ENCODE measurements at regions not wholly inside any gene's neighbourhood (a gene's known extent, or its start where the extent isn't known, plus 50 kb on each side); places are given as distances from the start of the nearest gene placed in this dataset.

GRCh38 chr6:15088904-15089568, 156.8 kb upstream of the JARID2 start:
- no peak overlapping the region for H3K4me3 ChIP-seq
- 67 to 68% methylated on average over 7 of the region's 7 CpGs for WGBS, 2 donors
- no peaks in the 10 kb centered on the region for H3K36me3 ChIP-seq (replicated peaks in 1 of 2; ENCODE audit: insufficient read depth in 1 of 2, low read depth in 2 of 2)
- TF ChIP-seq, protein P1, sequence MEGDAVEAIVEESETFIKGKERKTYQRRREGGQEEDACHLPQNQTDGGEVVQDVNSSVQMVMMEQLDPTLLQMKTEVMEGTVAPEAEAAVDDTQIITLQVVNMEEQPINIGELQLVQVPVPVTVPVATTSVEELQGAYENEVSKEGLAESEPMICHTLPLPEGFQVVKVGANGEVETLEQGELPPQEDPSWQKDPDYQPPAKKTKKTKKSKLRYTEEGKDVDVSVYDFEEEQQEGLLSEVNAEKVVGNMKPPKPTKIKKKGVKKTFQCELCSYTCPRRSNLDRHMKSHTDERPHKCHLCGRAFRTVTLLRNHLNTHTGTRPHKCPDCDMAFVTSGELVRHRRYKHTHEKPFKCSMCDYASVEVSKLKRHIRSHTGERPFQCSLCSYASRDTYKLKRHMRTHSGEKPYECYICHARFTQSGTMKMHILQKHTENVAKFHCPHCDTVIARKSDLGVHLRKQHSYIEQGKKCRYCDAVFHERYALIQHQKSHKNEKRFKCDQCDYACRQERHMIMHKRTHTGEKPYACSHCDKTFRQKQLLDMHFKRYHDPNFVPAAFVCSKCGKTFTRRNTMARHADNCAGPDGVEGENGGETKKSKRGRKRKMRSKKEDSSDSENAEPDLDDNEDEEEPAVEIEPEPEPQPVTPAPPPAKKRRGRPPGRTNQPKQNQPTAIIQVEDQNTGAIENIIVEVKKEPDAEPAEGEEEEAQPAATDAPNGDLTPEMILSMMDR (IDR thresholded peaks at IDR 0.05), result no peak
- no peak for TF ChIP-seq POLR2A (IDR thresholded peaks at IDR 0.05)
- no peak overlapping the region for H3K27ac ChIP-seq
- no peak for DNase-seq
- ATAC-seq, result no peak
- intact Hi-C loops (cut with DNase I), result no loop called here
- H3K4me1 ChIP-seq, result peaks cover 15% of the 10 kb centered on the region
- no peaks in the 10 kb centered on the region for H3K27me3 ChIP-seq
- H3K9me3 ChIP-seq, result no peaks in the 10 kb centered on the region

GRCh38 chr6:15089569-15090144, 156.2 kb upstream of the JARID2 start:
- 36% methylated on average over 10 of the region's 10 CpGs for WGBS, 2 donors
- intact Hi-C loops (cut with DNase I), result no loop called here
- H3K27ac ChIP-seq, result no peak overlapping the region

GRCh38 chr6:15090145-15090579, 155.7 kb upstream of the JARID2 start:
- TF ChIP-seq POLR2A (IDR thresholded peaks at IDR 0.05), result no peak
- TF ChIP-seq, protein P1 (IDR thresholded peaks at IDR 0.05), result no peak
- 29 to 30% methylated on average over 6 to 7 of the region's 7 CpGs for WGBS, 2 donors
- H3K36me3 ChIP-seq (replicated peaks in 1 of 2; ENCODE audit: insufficient read depth in 1 of 2, low read depth in 2 of 2), result no peaks in the 10 kb centered on the region
- DNase-seq (peak in 1 of 4 donors; percentile 13), ATAC-seq (peak; percentile 15)
- no peaks in the 10 kb centered on the region for H3K9me3 ChIP-seq
- no peak overlapping the region for H3K4me3 ChIP-seq
- peaks cover 15% of the 10 kb centered on the region for H3K4me1 ChIP-seq
- no peaks in the 10 kb centered on the region for H3K27me3 ChIP-seq
- intact Hi-C loops (cut with DNase I), result no loop called here
- no peak overlapping the region for H3K27ac ChIP-seq

More at GRCh38 chr6:15089569-15090144, 156.2 kb upstream of the JARID2 start:
- Histone ChIP-seq H3K36me3 (replicated peaks in 1 of 2; ENCODE audit: insufficient read depth in 1 of 2, low read depth in 2 of 2) (no peaks in the 10 kb centered on the region), H3K9me3 (no peaks in the 10 kb centered on the region), H3K4me1 (peaks cover 15% of the 10 kb centered on the region), H3K27me3 (no peaks in the 10 kb centered on the region), H3K4me3 (no peak overlapping the region)
- TF ChIP-seq POLR2A (IDR thresholded peaks at IDR 0.05), result no peak
- ATAC-seq (peak; percentile 38), DNase-seq (peak in 3 of 4 donors; percentile 24 to 44 (median 44))

GRCh38 chr6:15090745-15091384, 155.0 kb upstream of the JARID2 start:
- intact Hi-C loops (cut with DNase I), result no loop called here
- H3K36me3 ChIP-seq (replicated peaks in 1 of 2; ENCODE audit: insufficient read depth in 1 of 2, low read depth in 2 of 2), result no peaks in the 10 kb centered on the region
- no peaks in the 10 kb centered on the region for H3K9me3 ChIP-seq
- H3K4me1 ChIP-seq, result peaks cover 15% of the 10 kb centered on the region
- TF ChIP-seq POLR2A (IDR thresholded peaks at IDR 0.05), result no peak
- TF ChIP-seq, protein P1 (IDR thresholded peaks at IDR 0.05), result no peak
- H3K4me3 ChIP-seq, result no peak overlapping the region
- no peak overlapping the region for H3K27ac ChIP-seq
- no peak for DNase-seq
- ATAC-seq, result no peak
- WGBS, 2 donors, result 53 to 72% methylated on average over 9 of the region's 9 CpGs
- H3K27me3 ChIP-seq, result no peaks in the 10 kb centered on the region

All from body of pancreas (tissue), 4 donors.